ENCODE measurements at regions not wholly inside any gene's neighbourhood (a gene's known extent, or its start where the extent isn't known, plus 50 kb on each side); places are given as distances from the start of the nearest gene placed in this dataset.

- intact Hi-C loops (cut with micrococcal nuclease; ENCODE audit: unreplicated experiment), result no loop called here
- TF ChIP-seq CTCF (conservative IDR thresholded peaks at IDR 0.05; ENCODE audit: low read depth, low read length) (no peak), EZH2 (IDR thresholded peaks at IDR 0.05; ENCODE audit: borderline replicate concordance, low read depth, low read length, poor library complexity, severe bottlenecking) (no peak)
- no TSS peak for BruUV-seq (replicated peaks)
- POLR2A ChIA-PET (ENCODE audit: low non-redundant PET), result no interaction called here
- DNase-seq (ENCODE audit: low spot score), result peak; percentile 71
- CTCF ChIA-PET, result no interaction called here
- Histone ChIP-seq H3K27ac (ENCODE audit: low read depth, low read length, poor library complexity, severe bottlenecking) (no peak overlapping the region), H3K4me1 (ENCODE audit: insufficient read depth, low read length, poor library complexity, severe bottlenecking) (peaks cover 11% of the 10 kb centered on the region), H3K27me3 (replicated peaks; ENCODE audit: insufficient read depth, low read depth, low read length, poor library complexity) (no peaks in the 10 kb centered on the region), H3K9me3 (ENCODE audit: low read depth, low read length, poor library complexity, severe bottlenecking) (peaks cover 8% of the 10 kb centered on the region), H3K36me3 (ENCODE audit: insufficient read depth, low read length, poor library complexity, severe bottlenecking) (no peaks in the 10 kb centered on the region), H3K4me3 (ENCODE audit: low read depth, low read length, poor library complexity, severe bottlenecking) (no peak overlapping the region)
Observed at GRCh38 chr10:78876449-78876848, 192.3 kb upstream of the ZMIZ1 start.

DNA sequence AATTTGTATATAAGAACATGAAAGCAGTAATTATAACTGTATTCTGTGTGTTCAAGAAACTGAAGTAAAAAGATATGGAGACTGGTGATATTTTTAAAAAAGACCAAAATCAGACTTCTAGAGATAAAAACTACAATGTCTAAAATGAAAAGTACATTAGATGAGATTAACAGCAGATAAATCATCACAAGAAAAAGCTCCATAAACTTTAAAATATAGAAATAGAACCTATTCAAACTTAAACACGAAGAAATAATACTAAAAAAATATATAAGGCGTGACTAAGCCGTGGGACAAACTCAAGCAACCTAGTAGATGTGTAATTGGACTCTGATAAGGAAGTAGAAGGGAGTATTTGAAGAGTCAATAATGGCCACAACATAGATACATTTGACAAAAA is 189.1 kb upstream of the ZMIZ1 start:
- Histone ChIP-seq H3K27me3 (replicated peaks; ENCODE audit: insufficient read depth, low read depth, low read length, poor library complexity) (no peaks in the 10 kb centered on the region), H3K36me3 (ENCODE audit: insufficient read depth, low read length, poor library complexity, severe bottlenecking) (no peaks in the 10 kb centered on the region), H3K4me1 (ENCODE audit: insufficient read depth, low read length, poor library complexity, severe bottlenecking) (peaks cover 11% of the 10 kb centered on the region), H3K9me3 (ENCODE audit: low read depth, low read length, poor library complexity, severe bottlenecking) (peaks cover 8% of the 10 kb centered on the region), H3K27ac (ENCODE audit: low read depth, low read length, poor library complexity, severe bottlenecking) (no peak overlapping the region), H3K4me3 (ENCODE audit: low read depth, low read length, poor library complexity, severe bottlenecking) (no peak overlapping the region)
- TF ChIP-seq EZH2 (IDR thresholded peaks at IDR 0.05; ENCODE audit: borderline replicate concordance, low read depth, low read length, poor library complexity, severe bottlenecking) (no peak), CTCF (conservative IDR thresholded peaks at IDR 0.05; ENCODE audit: low read depth, low read length) (no peak)
- ChIA-PET CTCF (no interaction called here), POLR2A (ENCODE audit: low non-redundant PET) (no interaction called here)
- intact Hi-C loops (cut with micrococcal nuclease; ENCODE audit: unreplicated experiment), result no loop called here
- BruUV-seq (replicated peaks), result no TSS peak
- DNase-seq (ENCODE audit: low spot score), result no peak

GRCh38 chr10:78886129-78886528 is 182.6 kb upstream of the ZMIZ1 start:
- ChIA-PET POLR2A (ENCODE audit: low non-redundant PET) (no interaction called here), CTCF (no interaction called here)
- Histone ChIP-seq H3K36me3 (ENCODE audit: insufficient read depth, low read length, poor library complexity, severe bottlenecking) (no peaks in the 10 kb centered on the region), H3K27ac (ENCODE audit: low read depth, low read length, poor library complexity, severe bottlenecking) (no peak overlapping the region), H3K27me3 (replicated peaks; ENCODE audit: insufficient read depth, low read depth, low read length, poor library complexity) (no peaks in the 10 kb centered on the region), H3K4me1 (ENCODE audit: insufficient read depth, low read length, poor library complexity, severe bottlenecking) (no peaks in the 10 kb centered on the region), H3K4me3 (ENCODE audit: low read depth, low read length, poor library complexity, severe bottlenecking) (no peak overlapping the region), H3K9me3 (ENCODE audit: low read depth, low read length, poor library complexity, severe bottlenecking) (peaks cover 11% of the 10 kb centered on the region)
- DNase-seq (ENCODE audit: low spot score), result no peak
- no peak for TF ChIP-seq EZH2 (IDR thresholded peaks at IDR 0.05; ENCODE audit: borderline replicate concordance, low read depth, low read length, poor library complexity, severe bottlenecking)
- TF ChIP-seq CTCF (conservative IDR thresholded peaks at IDR 0.05; ENCODE audit: low read depth, low read length), result no peak
- no TSS peak for BruUV-seq (replicated peaks)
- intact Hi-C loops (cut with micrococcal nuclease; ENCODE audit: unreplicated experiment), result no loop called here
